Skeletal muscle tissue (tissue), 3 donors: ENCODE measurements at regions not wholly inside any gene's neighbourhood (a gene's known extent, or its start where the extent isn't known, plus 50 kb on each side); places are given as distances from the start of the nearest gene placed in this dataset.

Experiments used
- H3K27ac ChIP-seq: one replicate; pipeline ENCODE4 v1.7.0; 2013; ENCODE audit warnings: mild to moderate bottlenecking, low read depth, low read length, inconsistent platforms
- H3K27me3 ChIP-seq, 3 donors: one replicate each; pipeline ENCODE4 v1.7.0; 2013; ENCODE audit warnings: low read length in 3 of 3; ENCODE audit not compliant: control insufficient read depth in 3 of 3, insufficient read depth in 3 of 3
- H3K36me3 ChIP-seq, 3 donors: one replicate each; pipeline ENCODE4 v1.7.0; 2013; ENCODE audit warnings: low read length in 3 of 3; ENCODE audit not compliant: control insufficient read depth in 3 of 3, insufficient read depth in 3 of 3
- H3K4me1 ChIP-seq, 3 donors: one replicate each; pipeline ENCODE4 v1.7.0; 2013; ENCODE audit warnings: low read length in 3 of 3, mild to moderate bottlenecking in 3 of 3; ENCODE audit not compliant: control insufficient read depth in 3 of 3, insufficient read depth in 3 of 3
- H3K4me3 ChIP-seq, 3 donors: one replicate each; pipeline ENCODE4 v1.7.0; 2013; ENCODE audit warnings: low read length in 3 of 3
- H3K9ac ChIP-seq, 3 donors: one replicate each; pipeline ENCODE4 v1.7.0; 2013; ENCODE audit warnings: low read length in 3 of 3, mild to moderate bottlenecking in 3 of 3, moderate library complexity in 2 of 3, low read depth in 1 of 3
- H3K9me3 ChIP-seq, 3 donors: one replicate each; pipeline ENCODE4 v1.7.0; 2013; ENCODE audit warnings: low read length in 3 of 3; ENCODE audit not compliant: control insufficient read depth in 3 of 3
- donor health status: Osteomylitis.

DNA sequence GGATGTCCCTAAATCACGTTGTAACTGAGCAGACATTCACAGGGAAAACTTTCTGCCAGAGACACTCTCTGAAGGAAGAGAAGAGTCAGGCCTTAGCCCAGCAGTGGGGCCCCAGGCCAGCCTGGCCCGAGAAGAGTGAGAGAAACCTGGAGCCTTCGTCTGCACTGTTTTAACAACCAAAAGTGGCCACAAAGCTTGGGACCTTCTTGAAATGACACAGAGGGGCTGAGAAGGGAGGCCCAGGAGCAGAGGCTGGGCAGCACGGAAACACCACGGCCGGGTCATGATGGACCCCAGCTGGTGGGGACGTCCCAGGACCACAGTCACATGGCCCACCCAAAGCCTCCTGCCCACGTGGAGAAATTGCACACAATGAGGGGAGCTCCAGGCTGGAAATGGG, 126.8 kb upstream of the THBS2 start:
- Histone ChIP-seq H3K27me3 (peaks cover 0 to 13% (median 12%) of the 10 kb centered on the region in 3 donors), H3K9me3 (peaks cover 0 to 2% (median 0%) of the 10 kb centered on the region in 3 donors), H3K4me1 (no peaks in the 10 kb centered on the region), H3K36me3 (no peaks in the 10 kb centered on the region), H3K4me3 (no peak overlapping the region), H3K9ac (no peak overlapping the region), H3K27ac (no peak overlapping the region)

DNA sequence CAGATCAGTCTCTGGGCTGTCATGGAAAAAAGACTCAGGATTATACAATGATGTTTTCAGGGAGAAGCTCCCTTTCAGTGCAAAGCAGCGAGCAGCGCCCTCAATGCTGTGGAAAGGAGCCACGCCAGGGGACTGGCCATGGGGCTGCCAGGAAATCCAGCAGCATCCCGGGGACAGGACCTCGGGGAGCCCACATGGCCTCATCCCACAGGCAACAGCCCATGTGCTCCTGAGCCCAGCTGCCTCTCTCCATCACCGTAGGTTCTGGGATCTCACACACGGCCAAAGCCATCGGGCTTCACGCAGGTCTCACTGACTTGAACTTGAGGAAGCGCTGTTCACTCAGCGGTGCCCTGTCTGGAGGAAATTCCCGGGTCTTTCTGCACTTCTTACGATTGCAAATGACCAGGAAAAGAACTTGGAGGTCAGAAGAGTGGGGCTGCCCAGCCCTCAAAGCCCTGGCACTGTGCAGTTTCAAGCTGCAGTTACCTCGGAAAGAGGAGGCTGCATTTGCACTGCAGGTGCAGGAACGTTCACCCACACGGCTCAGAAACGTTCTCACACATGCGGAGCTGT, 125.9 kb upstream of the THBS2 start:
- no peaks in the 10 kb centered on the region for H3K36me3 ChIP-seq
- no peak overlapping the region for H3K4me3 ChIP-seq
- H3K9me3 ChIP-seq, result peaks cover 0 to 3% (median 2%) of the 10 kb centered on the region in 3 donors
- no peak overlapping the region for H3K27ac ChIP-seq
- H3K27me3 ChIP-seq, result peaks cover 0 to 13% (median 8%) of the 10 kb centered on the region in 3 donors
- no peak overlapping the region for H3K9ac ChIP-seq
- no peaks in the 10 kb centered on the region for H3K4me1 ChIP-seq

DNA sequence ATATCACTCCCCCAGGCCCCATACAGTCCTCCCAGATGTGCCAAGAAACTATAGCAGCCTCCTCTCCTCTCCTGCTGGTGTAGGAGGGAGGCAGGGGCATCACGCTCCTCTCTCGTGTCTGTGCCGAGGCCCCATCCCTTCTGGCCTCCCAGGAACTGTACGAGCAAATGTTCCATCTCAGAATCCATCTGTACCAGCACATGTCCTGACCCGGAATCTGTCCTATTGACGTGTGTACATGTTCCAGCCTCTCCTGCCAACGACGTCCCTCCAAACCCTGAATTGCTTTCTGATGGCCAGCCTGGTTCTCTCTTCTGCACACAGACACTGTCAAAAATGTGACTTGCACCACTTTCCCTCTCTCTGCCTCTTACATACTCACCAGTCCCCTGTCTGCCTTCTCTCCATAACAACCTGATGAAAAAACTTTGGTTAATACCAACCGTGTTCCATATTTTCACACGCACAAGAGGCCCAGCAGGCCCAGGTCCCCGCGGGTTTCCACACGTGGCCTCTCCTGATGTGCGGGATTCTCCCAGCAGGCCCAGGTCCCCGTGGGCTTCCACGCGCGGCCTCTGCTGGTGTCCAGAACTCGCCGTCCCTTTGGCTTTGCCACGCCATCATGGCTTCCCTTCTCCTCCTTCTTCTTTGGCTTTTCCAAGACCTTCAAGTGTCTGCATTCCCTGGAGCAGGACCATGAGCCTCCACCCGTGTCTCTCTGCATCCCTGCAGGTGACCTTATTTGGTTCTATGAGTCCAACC, 125.2 kb upstream of the THBS2 start:
- H3K9me3 ChIP-seq, result peaks cover 0 to 3% (median 2%) of the 10 kb centered on the region in 3 donors
- peaks cover 0 to 13% (median 8%) of the 10 kb centered on the region in 3 donors for H3K27me3 ChIP-seq
- H3K36me3 ChIP-seq, result no peaks in the 10 kb centered on the region
- no peak overlapping the region for H3K9ac ChIP-seq
- no peak overlapping the region for H3K27ac ChIP-seq
- H3K4me1 ChIP-seq, result no peaks in the 10 kb centered on the region
- no peak overlapping the region for H3K4me3 ChIP-seq

DNA sequence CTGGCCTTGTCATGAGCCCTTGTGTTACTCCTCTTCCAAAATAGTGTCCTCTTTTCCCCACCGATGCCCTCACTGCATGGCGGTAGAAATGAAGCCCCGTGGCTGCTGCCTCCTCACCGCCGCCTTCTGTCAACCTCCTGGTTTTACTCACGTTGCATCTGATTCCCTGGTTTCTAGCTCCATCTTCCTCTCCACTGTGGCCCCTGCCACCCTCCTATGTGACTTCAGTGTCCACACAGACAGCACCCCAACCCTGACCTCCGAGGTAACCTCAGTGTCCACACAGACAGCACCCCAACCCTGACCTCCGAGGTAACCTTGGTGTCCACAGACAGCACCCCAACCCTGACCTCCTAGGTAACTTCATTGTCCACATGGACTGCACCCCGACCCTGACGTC, 122.8 kb upstream of the THBS2 start:
- no peaks in the 10 kb centered on the region for H3K36me3 ChIP-seq
- H3K27ac ChIP-seq, result no peak overlapping the region
- peaks cover 0 to 3% (median 2%) of the 10 kb centered on the region in 3 donors for H3K9me3 ChIP-seq
- peaks cover 0 to 3% (median 0%) of the 10 kb centered on the region in 3 donors for H3K4me1 ChIP-seq
- H3K4me3 ChIP-seq, result no peak overlapping the region
- H3K9ac ChIP-seq, result no peak overlapping the region
- H3K27me3 ChIP-seq, result peaks cover 0 to 13% (median 11%) of the 10 kb centered on the region in 3 donors

DNA sequence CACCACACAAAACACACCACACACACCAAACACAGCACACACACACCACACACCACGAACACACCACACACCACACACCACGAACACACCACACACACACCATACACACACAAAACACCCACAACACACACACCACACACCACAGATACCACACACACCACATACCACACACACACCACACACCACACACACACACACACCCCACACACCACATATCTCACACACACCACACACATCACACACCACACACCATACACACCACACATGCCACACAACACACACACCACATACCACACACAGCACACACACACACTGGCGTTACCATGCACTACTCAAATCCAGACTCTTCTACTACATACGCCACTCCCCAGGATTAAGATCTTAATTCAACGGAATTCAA, 118.9 kb upstream of the THBS2 start:
- Histone ChIP-seq H3K9me3 (peaks cover 0 to 3% (median 2%) of the 10 kb centered on the region in 3 donors), H3K27ac (no peak overlapping the region), H3K36me3 (no peaks in the 10 kb centered on the region), H3K27me3 (peaks cover 0 to 10% (median under 1%) of the 10 kb centered on the region in 3 donors), H3K9ac (no peak overlapping the region), H3K4me3 (no peak overlapping the region), H3K4me1 (peaks cover 0 to 3% (median 0%) of the 10 kb centered on the region in 3 donors)

DNA sequence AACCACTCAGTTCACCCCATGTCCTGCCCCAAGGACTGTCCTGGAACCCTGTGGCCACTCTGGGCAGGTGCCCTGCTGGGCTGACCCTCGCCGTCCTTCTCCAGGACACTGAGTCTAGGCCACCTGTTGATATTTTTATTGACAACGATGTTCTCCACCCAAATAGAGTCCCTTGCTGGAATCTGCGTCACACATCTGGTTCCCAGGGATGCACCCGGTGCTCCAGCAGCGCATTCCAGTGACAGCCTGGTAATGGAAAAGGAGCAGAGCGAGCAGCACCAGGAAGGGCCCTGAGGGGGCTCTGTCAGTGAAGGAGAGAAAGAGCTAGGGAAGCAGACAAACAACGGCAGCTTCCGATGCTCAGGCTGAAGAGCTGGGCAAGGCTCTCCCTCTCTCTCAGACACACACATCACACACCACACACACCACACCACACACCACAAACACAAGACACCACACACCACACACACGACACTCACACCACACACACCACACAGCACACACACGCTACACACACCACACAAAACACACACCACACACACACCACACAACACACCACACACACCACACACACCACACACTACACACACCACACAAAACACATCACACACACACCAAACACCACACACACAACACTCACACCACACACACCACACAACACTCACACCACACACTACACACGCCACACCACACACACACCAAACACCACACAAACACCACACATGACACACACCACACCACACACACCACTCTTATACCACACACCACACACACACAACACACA, 117.9 kb upstream of the THBS2 start:
- Histone ChIP-seq H3K27me3 (peaks cover 0 to 10% (median 0%) of the 10 kb centered on the region in 3 donors), H3K4me1 (peaks cover 0 to 3% (median 0%) of the 10 kb centered on the region in 3 donors), H3K4me3 (no peak overlapping the region), H3K9me3 (peaks cover 0 to 3% (median 1%) of the 10 kb centered on the region in 3 donors), H3K27ac (no peak overlapping the region), H3K36me3 (no peaks in the 10 kb centered on the region), H3K9ac (peak overlapping the region in 1 of 3 donors; percentile 25)

DNA sequence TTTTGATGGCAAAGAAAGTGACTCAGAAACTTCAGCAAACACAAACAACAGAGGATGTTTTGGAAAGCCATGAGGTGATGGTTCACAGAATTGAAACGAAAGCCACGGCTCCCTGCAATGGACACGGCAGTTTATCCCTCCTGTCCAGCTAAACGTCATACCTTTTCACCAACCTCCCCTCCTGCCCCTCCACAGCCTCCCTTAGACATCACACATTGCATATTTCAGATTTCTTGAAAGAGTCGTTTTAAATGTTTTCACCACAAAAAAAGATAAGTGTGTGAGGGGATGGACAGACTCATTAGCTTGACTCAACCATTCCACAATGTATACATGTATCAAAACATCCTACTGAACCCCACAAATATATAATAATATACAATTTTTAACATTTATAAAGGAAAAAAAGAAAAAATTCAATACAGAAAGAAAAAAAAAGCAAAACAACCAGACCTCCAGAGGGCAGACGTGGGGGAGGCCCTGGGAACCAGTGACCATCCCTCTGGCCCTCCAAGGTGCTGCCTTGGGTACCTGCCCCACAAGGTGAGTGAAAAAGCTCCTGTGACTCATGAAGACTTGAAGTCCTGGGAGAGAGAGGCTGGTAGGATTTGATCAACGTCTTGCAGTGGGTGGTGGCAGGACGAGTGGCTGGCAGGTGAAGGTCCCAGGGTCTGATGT, 117.2 kb upstream of the THBS2 start:
- Histone ChIP-seq H3K27ac (no peak overlapping the region), H3K4me1 (peaks cover 0 to 3% (median 0%) of the 10 kb centered on the region in 3 donors), H3K9ac (no peak overlapping the region), H3K27me3 (peaks cover 0 to 5% (median 0%) of the 10 kb centered on the region in 3 donors), H3K36me3 (no peaks in the 10 kb centered on the region), H3K4me3 (no peak overlapping the region), H3K9me3 (peaks cover 0 to 5% (median 4%) of the 10 kb centered on the region in 3 donors)

DNA sequence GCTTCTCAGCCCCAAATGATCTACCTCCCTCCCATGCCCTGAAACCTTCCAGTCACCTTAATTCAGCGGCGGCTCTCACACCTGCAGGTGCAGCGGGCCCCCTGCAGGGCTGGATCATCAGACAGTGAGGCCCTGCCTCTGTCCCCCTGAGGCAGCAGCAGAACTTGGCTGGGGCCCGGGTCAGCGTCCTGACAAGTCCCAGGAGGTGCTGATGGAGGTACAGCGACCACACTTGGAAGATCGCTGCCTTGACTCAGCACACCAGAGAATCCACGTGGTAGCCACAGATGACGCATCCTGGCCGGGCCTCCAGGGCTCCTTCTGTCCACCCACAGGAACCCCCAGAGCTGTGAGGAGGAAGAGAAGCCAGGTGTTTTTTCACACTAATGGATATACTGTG, 116.4 kb upstream of the THBS2 start:
- Histone ChIP-seq H3K4me1 (peaks cover 0 to 3% (median 0%) of the 10 kb centered on the region in 3 donors), H3K9me3 (peaks cover 0 to 4% (median 2%) of the 10 kb centered on the region in 3 donors), H3K9ac (no peak overlapping the region), H3K4me3 (no peak overlapping the region), H3K27me3 (peaks cover 0 to 5% (median 0%) of the 10 kb centered on the region in 3 donors), H3K27ac (no peak overlapping the region), H3K36me3 (no peaks in the 10 kb centered on the region)

DNA sequence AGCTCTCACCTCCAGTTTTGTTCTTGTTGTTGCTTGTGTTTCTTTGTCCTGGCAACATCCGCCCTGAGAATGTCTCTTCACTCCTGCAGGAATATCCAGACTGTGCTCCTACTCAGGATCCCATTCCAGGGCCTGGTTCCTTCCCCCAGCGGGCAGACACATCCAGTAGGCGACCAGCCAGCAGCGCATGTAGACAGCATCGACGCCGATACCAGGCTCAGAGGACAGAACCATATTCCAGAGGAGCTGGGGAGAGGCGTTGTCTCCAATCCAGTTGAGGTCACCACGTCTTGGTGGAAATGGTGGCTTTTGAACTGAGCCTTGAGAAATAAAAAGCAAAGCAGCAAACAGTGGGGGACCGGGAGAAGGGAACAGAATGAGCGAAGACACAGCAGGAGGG, 114.6 kb upstream of the THBS2 start:
- no peak overlapping the region for H3K27ac ChIP-seq
- no peak overlapping the region for H3K4me3 ChIP-seq
- no peak overlapping the region for H3K9ac ChIP-seq
- no peaks in the 10 kb centered on the region for H3K36me3 ChIP-seq
- peaks cover 0 to 4% (median 2%) of the 10 kb centered on the region in 3 donors for H3K9me3 ChIP-seq
- H3K4me1 ChIP-seq, result peaks cover 0 to 3% (median 0%) of the 10 kb centered on the region in 3 donors
- H3K27me3 ChIP-seq, result peaks cover 0 to 5% (median 0%) of the 10 kb centered on the region in 3 donors
